OCI-LY1 (cell line): ENCODE measurements at regions not wholly inside any gene's neighbourhood (a gene's known extent, or its start where the extent isn't known, plus 50 kb on each side); places are given as distances from the start of the nearest gene placed in this dataset.

Source experiments
- H2AFZ ChIP-seq: fragments of 200-600 bp; sonication (generic), shearing (Covaris generic); 2 replicates; pipeline ENCODE4 v1.6.0; 2014; ENCODE audit warnings: antibody characterized with exemption, mild to moderate bottlenecking, low read length
- H3F3A ChIP-seq: fragments of 200-600 bp; sonication (generic), shearing (Covaris generic); 2 replicates; pipeline ENCODE4 v1.6.0; 2014; ENCODE audit warnings: mild to moderate bottlenecking, antibody characterized with exemption, low read length, moderate library complexity; ENCODE audit not compliant: insufficient read depth
- H3K27ac ChIP-seq: fragments of 200-600 bp; sonication (generic); 2 replicates; pipeline ENCODE4 v1.5.1; 2014; ENCODE audit warnings: low read length, mixed run types, mild to moderate bottlenecking, low read depth; ENCODE audit not compliant: poor library complexity, severe bottlenecking
- H3K27me3 ChIP-seq: fragments of 200-600 bp; sonication (generic); 2 replicates; pipeline ENCODE4 v1.6.0; 2014; ENCODE audit warnings: antibody characterized with exemption, mild to moderate bottlenecking, low read length, moderate library complexity; ENCODE audit not compliant: insufficient read depth
- H3K36me3 ChIP-seq: fragments of 200-600 bp; sonication (generic); 2 replicates; pipeline ENCODE4 v1.6.1; 2014; ENCODE audit warnings: mild to moderate bottlenecking, antibody characterized with exemption, low read length, moderate library complexity, mixed read lengths; ENCODE audit not compliant: insufficient read depth
- H3K4me1 ChIP-seq: fragments of 200-600 bp; sonication (generic); 2 replicates; pipeline ENCODE4 v1.5.1; 2014; ENCODE audit warnings: mild to moderate bottlenecking, low read length, moderate library complexity; ENCODE audit not compliant: insufficient read depth, severe bottlenecking
- H3K4me2 ChIP-seq: fragments of 200-600 bp; sonication (generic), shearing (Covaris generic); 2 replicates; pipeline ENCODE4 v1.6.1; 2014; ENCODE audit warnings: low read length
- H3K4me3 ChIP-seq: fragments of 200-600 bp; sonication (generic); 2 replicates; pipeline ENCODE4 v1.5.1; 2014; ENCODE audit warnings: low read length, low read depth, mild to moderate bottlenecking, mixed read lengths; ENCODE audit not compliant: poor library complexity, severe bottlenecking
- H3K79me2 ChIP-seq: fragments of 200-600 bp; shearing (Covaris generic); 2 replicates; pipeline ENCODE4 v1.6.1; 2016; ENCODE audit warnings: mixed run types, low read length, mixed read lengths; ENCODE audit not compliant: insufficient read depth
- H3K9ac ChIP-seq: fragments of 200-600 bp; sonication (generic), shearing (Covaris generic); 2 replicates; pipeline ENCODE4 v1.6.1; 2014; ENCODE audit warnings: mild to moderate bottlenecking, low read length, mixed read lengths
- H3K9me2 ChIP-seq: fragments of 200-600 bp; sonication (generic), shearing (Covaris generic); 2 replicates; pipeline ENCODE4 v1.6.1; 2014; ENCODE audit warnings: low read depth, mild to moderate bottlenecking, low read length, mixed read lengths
- H3K9me3 ChIP-seq: fragments of 200-600 bp; shearing (Covaris generic); 2 replicates; pipeline ENCODE4 v1.6.1; 2014; ENCODE audit warnings: low read length, mixed read lengths
- H4K20me1 ChIP-seq: fragments of 200-600 bp; sonication (generic), shearing (Covaris generic); 2 replicates; pipeline ENCODE4 v1.6.0; 2016; ENCODE audit warnings: mild to moderate bottlenecking, low read length; ENCODE audit not compliant: insufficient read depth
- EZH2 ChIP-seq: fragments of 200-600 bp; sonication (generic), shearing (Covaris generic); IDR thresholded peaks from 2 replicates; pipeline ENCODE4 v1.8.0; 2017; ENCODE audit warnings: borderline replicate concordance, mixed run types, mild to moderate bottlenecking, antibody characterized with exemption, low read length, moderate library complexity, mixed read lengths
- TF ChIP-seq, protein P1 (sequence below): fragments of 200-600 bp; sonication (generic), shearing (Covaris generic); IDR thresholded peaks from 2 replicates; pipeline ENCODE4 v1.5.1; 2017; ENCODE audit warnings: mild to moderate bottlenecking, antibody characterized with exemption, low read length, moderate library complexity, mixed read lengths

DNA sequence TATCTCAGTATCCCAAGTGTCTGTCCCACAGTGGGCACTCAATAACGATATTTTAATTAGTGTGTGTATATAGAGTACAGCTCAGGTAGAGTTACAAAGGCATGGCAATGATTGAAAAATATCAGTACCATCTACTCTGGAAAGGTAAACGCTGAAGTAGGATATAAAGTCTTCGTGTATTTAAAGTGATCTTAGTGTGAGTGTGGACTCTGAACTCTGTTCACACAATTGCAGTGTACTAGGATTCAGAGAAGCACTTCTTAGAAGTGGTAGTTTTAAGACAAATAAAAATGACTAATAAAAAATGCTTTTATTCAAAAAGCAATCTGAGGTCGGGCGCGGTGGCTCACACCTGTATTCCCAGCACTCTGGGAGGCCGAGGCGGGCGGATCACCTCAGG lies 62.9 kb upstream of the RAP2B start:
- H3K36me3 ChIP-seq: no peaks in the 10 kb centered on the region
- no peaks in the 10 kb centered on the region for H3K9me2 ChIP-seq
- H3K4me1 ChIP-seq: no peaks in the 10 kb centered on the region
- no peaks in the 10 kb centered on the region for H3K9me3 ChIP-seq
- no peak overlapping the region for H3K9ac ChIP-seq
- TF ChIP-seq, protein P1, sequence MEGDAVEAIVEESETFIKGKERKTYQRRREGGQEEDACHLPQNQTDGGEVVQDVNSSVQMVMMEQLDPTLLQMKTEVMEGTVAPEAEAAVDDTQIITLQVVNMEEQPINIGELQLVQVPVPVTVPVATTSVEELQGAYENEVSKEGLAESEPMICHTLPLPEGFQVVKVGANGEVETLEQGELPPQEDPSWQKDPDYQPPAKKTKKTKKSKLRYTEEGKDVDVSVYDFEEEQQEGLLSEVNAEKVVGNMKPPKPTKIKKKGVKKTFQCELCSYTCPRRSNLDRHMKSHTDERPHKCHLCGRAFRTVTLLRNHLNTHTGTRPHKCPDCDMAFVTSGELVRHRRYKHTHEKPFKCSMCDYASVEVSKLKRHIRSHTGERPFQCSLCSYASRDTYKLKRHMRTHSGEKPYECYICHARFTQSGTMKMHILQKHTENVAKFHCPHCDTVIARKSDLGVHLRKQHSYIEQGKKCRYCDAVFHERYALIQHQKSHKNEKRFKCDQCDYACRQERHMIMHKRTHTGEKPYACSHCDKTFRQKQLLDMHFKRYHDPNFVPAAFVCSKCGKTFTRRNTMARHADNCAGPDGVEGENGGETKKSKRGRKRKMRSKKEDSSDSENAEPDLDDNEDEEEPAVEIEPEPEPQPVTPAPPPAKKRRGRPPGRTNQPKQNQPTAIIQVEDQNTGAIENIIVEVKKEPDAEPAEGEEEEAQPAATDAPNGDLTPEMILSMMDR: no peak
- TF ChIP-seq EZH2: no peak
- no peak overlapping the region for H2AFZ ChIP-seq
- no peaks in the 10 kb centered on the region for H4K20me1 ChIP-seq
- no peak overlapping the region for H3K4me2 ChIP-seq
- H3K4me3 ChIP-seq: no peak overlapping the region
- H3K27me3 ChIP-seq: no peaks in the 10 kb centered on the region
- H3F3A ChIP-seq: no peaks in the 10 kb centered on the region
- no peak overlapping the region for H3K27ac ChIP-seq
- no peaks in the 10 kb centered on the region for H3K79me2 ChIP-seq

DNA sequence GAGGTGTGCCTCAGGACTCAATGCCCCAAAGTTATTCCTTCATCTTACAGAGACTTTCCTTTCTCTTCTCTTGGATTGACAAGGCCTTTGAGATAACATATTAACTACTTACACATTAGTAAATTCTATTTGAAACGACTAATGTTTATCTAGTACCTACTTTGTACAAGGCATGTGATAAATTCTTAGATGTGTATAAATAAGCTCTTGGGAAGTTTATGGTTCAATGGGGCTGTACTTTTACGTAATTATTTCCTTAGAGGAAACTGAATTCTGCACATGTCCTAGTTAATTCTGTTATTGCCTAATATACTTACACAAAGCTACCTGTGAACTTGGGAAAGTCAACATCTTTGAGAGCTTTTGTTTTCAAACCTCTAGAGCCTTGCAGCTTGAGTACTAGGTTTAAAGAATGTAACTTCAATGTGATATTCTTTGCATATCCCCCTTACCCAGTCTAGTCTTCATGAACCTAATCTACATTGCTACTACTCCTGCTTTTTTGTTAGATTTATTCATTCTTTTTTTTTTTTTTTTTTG lies 58.5 kb upstream of the RAP2B start:
- H3K4me3 ChIP-seq: no peak overlapping the region
- H2AFZ ChIP-seq: no peak overlapping the region
- no peaks in the 10 kb centered on the region for H3K79me2 ChIP-seq
- H4K20me1 ChIP-seq: no peaks in the 10 kb centered on the region
- no peaks in the 10 kb centered on the region for H3K27me3 ChIP-seq
- TF ChIP-seq, protein P1: no peak
- no peak for TF ChIP-seq EZH2
- H3F3A ChIP-seq: no peaks in the 10 kb centered on the region
- H3K36me3 ChIP-seq: no peaks in the 10 kb centered on the region
- H3K9ac ChIP-seq: no peak overlapping the region
- no peak overlapping the region for H3K27ac ChIP-seq
- H3K4me1 ChIP-seq: no peaks in the 10 kb centered on the region
- no peaks in the 10 kb centered on the region for H3K9me3 ChIP-seq
- H3K9me2 ChIP-seq: no peaks in the 10 kb centered on the region
- no peak overlapping the region for H3K4me2 ChIP-seq

DNA sequence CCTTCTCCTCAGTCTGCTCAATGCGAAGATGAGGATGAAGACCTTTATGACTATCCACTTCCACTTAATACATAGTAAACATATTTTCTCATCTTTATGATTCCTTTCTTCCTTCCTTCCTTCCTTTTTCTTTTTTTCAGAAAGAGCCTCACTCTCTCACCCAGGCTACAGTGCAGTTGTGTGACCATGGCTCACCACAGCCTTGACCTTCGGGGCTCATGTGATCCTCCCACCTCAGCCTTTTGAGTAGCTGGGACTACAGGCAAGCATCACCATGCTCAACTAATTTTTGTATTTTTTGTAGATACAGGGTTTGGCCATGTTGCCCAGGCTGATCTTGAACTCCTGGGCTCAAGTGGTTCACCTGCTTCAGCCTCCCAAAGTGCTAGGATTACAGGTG lies 52.0 kb upstream of the RAP2B start:
- no peaks in the 10 kb centered on the region for H4K20me1 ChIP-seq
- H3K4me1 ChIP-seq: no peaks in the 10 kb centered on the region
- H3F3A ChIP-seq: no peaks in the 10 kb centered on the region
- no peaks in the 10 kb centered on the region for H3K27me3 ChIP-seq
- H3K36me3 ChIP-seq: no peaks in the 10 kb centered on the region
- H2AFZ ChIP-seq: no peak overlapping the region
- H3K9ac ChIP-seq: no peak overlapping the region
- no peaks in the 10 kb centered on the region for H3K79me2 ChIP-seq
- H3K27ac ChIP-seq: no peak overlapping the region
- H3K4me2 ChIP-seq: no peak overlapping the region
- no peaks in the 10 kb centered on the region for H3K9me2 ChIP-seq
- no peak for TF ChIP-seq EZH2
- TF ChIP-seq, protein P1: no peak
- H3K4me3 ChIP-seq: no peak overlapping the region
- H3K9me3 ChIP-seq: no peaks in the 10 kb centered on the region
